Testis (tissue), 2 donors: ENCODE measurements at regions not wholly inside any gene's neighbourhood (a gene's known extent, or its start where the extent isn't known, plus 50 kb on each side); places are given as distances from the start of the nearest gene placed in this dataset.

Source experiments
- DNase-seq: peaks from one replicate; pipeline ENCODE4 v3.0.0-alpha.2; 2019
- H3K27ac ChIP-seq, 2 donors: fragments of 200-600 bp; sonication (generic); one replicate each; pipeline ENCODE4 v1.5.1; 2019
- H3K27me3 ChIP-seq: fragments of 200-600 bp; sonication (generic); one replicate; pipeline ENCODE4 v1.5.1; 2019
- H3K36me3 ChIP-seq: fragments of 200-600 bp; sonication (generic); one replicate; pipeline ENCODE4 v1.5.1; 2017; ENCODE audit warnings: low read depth; ENCODE audit errors: missing control alignments
- H3K4me1 ChIP-seq: fragments of 200-600 bp; sonication (generic); one replicate; pipeline ENCODE4 v1.5.1; 2019
- H3K4me3 ChIP-seq, 2 donors: fragments of 200-600 bp; sonication (generic); one replicate each; pipeline ENCODE4 v1.5.1; 2017 to 2019
- H3K9me3 ChIP-seq: fragments of 200-600 bp; sonication (generic); one replicate; pipeline ENCODE4 v1.5.1; 2017
- POLR2A ChIP-seq: fragments of 450-650 bp; IDR thresholded peaks from one replicate; pipeline ENCODE4 v1.6.1; 2017; ENCODE audit warnings: antibody characterized with exemption, mild to moderate bottlenecking, moderate library complexity
- WGBS, 2 donors: methylation state at CpG; one replicate each; pipeline ENCODE4 v1.1.5; 2018; 5-methylcytosine and 5-hydroxymethylcytosine counted together
- intact Hi-C: fragments of 100-400 bp; cut with DNase I; formaldehyde crosslinking; loops from one replicate; pipeline ENCODE4 v1.15.1; 2023; ENCODE audit warnings: low total_unique reads
- TF ChIP-seq, protein P1 (sequence below), 3 experiments: fragments of 450-650 bp in 2 of 3; fragments of 200-600 bp in 1 of 3; sonication (generic) in 1 of 3; IDR thresholded peaks; one replicate each; pipeline ENCODE4 v1.5.1; 2016 to 2019; ENCODE audit warnings: antibody characterized with exemption in 3 of 3, mild to moderate bottlenecking in 2 of 3, moderate library complexity in 1 of 3

DNA sequence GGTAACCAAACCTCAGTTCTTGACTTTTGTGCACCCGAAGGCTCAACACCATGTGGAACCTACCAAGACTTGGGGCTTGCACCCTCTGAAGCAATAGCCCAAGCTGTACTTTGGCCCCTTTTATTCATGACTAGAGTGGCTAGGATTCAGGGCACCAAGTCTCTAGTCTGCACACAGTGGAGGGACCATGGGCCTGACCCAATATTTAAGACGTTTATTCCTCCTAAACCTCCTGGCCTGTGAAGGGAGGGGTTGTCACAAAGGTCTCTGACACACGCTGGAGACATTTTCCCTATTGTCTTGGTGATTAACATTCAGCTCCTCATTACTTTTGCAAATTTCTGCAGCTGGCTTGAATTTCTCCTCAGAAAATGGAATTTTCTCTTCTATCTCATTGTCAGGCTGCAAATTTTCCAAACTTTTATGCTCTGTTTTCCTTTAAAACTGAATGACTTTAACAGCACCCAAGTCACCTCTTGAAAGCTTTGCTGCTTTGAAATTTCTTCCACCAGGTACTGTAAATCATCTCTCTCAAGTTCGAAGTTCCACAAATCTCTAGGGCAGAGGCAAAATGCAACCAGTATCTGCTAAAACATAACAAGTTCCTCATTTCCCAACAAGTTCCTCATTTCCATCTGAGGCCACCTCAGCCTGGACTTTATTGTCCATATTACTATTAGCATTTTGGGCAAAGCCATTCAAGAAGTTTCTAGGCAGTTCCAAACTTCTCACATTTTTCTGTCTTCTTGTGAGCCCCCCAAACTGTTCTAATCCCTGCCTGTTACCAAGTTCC, 481.4 kb upstream of the BTBD3 start:
- intact Hi-C loops, result no loop called here
- 73 to 76% methylated on average over 4 of the region's 4 CpGs for WGBS, 2 donors
- no peak overlapping the region for H3K4me3 ChIP-seq
- H3K36me3 ChIP-seq, result no peaks in the 10 kb centered on the region
- no peak overlapping the region for H3K27ac ChIP-seq
- H3K27me3 ChIP-seq, result no peaks in the 10 kb centered on the region
- DNase-seq, result no peak
- H3K4me1 ChIP-seq, result no peaks in the 10 kb centered on the region
- TF ChIP-seq, protein P1, sequence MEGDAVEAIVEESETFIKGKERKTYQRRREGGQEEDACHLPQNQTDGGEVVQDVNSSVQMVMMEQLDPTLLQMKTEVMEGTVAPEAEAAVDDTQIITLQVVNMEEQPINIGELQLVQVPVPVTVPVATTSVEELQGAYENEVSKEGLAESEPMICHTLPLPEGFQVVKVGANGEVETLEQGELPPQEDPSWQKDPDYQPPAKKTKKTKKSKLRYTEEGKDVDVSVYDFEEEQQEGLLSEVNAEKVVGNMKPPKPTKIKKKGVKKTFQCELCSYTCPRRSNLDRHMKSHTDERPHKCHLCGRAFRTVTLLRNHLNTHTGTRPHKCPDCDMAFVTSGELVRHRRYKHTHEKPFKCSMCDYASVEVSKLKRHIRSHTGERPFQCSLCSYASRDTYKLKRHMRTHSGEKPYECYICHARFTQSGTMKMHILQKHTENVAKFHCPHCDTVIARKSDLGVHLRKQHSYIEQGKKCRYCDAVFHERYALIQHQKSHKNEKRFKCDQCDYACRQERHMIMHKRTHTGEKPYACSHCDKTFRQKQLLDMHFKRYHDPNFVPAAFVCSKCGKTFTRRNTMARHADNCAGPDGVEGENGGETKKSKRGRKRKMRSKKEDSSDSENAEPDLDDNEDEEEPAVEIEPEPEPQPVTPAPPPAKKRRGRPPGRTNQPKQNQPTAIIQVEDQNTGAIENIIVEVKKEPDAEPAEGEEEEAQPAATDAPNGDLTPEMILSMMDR (IDR thresholded peaks at IDR 0.05), result no peak
- TF ChIP-seq POLR2A, result no peak
- H3K9me3 ChIP-seq, result no peaks in the 10 kb centered on the region

- Histone ChIP-seq H3K27me3 (no peaks in the 10 kb centered on the region), H3K36me3 (no peaks in the 10 kb centered on the region), H3K4me3 (no peak overlapping the region), H3K27ac (no peak overlapping the region), H3K4me1 (no peaks in the 10 kb centered on the region), H3K9me3 (no peaks in the 10 kb centered on the region)
- DNase-seq, result no peak
- intact Hi-C loops, result no loop called here
- WGBS, 2 donors, result 75 to 79% methylated on average over 3 of the region's 3 CpGs
- TF ChIP-seq, protein P1 (IDR thresholded peaks at IDR 0.05), result no peak
- no peak for TF ChIP-seq POLR2A
These were observed 480.6 kb upstream of the BTBD3 start for GRCh38 chr20:11437090-11437489.

GRCh38 chr20:11437611-11438380, 479.9 kb upstream of the BTBD3 start:
- DNase-seq, result no peak
- Histone ChIP-seq H3K4me1 (no peaks in the 10 kb centered on the region), H3K27ac (no peak overlapping the region), H3K27me3 (no peaks in the 10 kb centered on the region), H3K36me3 (no peaks in the 10 kb centered on the region), H3K9me3 (no peaks in the 10 kb centered on the region), H3K4me3 (no peak overlapping the region)
- intact Hi-C loops, result no loop called here
- no peak for TF ChIP-seq POLR2A
- TF ChIP-seq, protein P1 (IDR thresholded peaks at IDR 0.05), result no peak
- 90% methylated on average over 5 of the region's 5 CpGs for WGBS, 2 donors

DNA sequence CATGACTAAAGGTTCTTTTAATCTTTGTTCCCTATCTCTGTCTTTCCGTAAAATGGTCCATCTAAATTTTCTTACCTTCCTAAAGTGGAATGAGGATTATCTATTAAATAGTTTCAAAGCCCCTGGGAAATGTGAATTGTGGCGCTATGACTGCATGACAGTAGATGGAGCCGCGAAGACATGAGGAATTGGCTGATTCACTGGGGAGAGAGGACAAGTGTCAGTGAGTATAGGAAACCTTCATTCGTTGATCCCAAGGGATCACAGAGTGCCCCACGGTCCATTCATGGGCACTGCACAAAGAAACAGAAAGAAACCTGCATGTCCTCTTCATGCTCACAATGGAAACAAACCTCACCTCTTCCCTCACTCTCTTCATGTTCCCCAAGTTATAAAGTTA, 479.3 kb upstream of the BTBD3 start:
- Histone ChIP-seq H3K4me3 (no peak overlapping the region), H3K27me3 (no peaks in the 10 kb centered on the region), H3K36me3 (no peaks in the 10 kb centered on the region), H3K9me3 (no peaks in the 10 kb centered on the region), H3K4me1 (no peaks in the 10 kb centered on the region), H3K27ac (no peak overlapping the region)
- TF ChIP-seq POLR2A, result no peak
- TF ChIP-seq, protein P1 (IDR thresholded peaks at IDR 0.05), result no peak
- DNase-seq, result no peak
- 82 to 86% methylated on average over 6 of the region's 6 CpGs for WGBS, 2 donors
- intact Hi-C loops, result no loop called here
